ENCODE measurements at regions not wholly inside any gene's neighbourhood (a gene's known extent, or its start where the extent isn't known, plus 50 kb on each side); places are given as distances from the start of the nearest gene placed in this dataset.

DNA sequence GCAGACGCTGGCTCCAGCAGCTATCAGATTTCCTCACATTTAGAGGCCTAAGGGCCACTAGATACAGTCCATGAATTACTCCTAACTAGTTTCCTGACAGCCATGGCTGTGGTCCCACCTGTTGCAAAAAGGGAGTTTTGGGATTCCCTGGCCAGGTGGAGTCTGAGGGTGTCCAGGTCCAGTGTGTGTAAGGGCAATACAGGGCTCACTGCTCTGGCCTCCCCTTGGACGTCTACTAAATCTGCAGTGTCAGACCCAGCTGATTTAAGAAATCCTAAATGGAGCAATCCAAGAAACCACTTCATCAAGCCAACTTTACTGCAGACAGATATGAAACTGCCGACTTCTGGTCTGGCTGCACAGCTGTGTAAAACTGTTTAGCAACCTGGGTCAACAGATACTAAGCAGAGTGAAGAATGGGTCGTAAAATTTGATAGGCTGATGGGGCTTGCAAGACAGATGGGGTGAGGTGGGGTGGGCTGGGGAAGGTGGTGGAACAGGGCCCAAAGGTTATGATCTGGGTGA, 116.4 kb downstream of the GADD45G start (continued):
- no peak for TF ChIP-seq ZBTB11 (CRISPR knock-in tag; IDR thresholded peaks at IDR 0.05)

DNA sequence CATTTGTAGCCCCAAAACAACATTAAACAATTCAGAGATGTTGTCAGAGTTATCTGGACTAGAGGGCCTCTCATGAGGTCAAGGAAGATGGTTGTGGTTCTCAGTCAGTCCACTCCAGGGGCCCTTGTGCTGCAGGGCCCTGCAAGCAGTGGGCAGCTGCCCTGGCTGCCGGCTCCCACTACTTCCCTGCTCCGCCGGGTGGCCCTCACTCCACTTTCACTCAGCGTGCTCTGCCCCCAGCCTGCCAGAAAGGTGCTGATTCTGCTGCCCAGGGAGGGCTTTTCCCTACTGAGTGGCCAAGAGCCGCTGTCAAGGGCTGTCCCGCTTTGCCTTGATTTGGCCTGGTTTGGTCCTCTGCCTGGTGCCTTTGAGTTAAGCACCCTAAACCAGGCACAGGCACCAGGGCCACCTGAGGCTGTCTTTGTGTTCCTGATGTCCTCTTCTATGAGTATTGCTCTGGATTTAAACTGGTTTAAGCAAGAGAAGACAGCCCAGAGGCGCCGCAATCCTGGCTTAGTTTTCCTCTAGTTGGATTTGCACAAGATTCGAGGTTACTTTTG, 117.2 kb downstream of the GADD45G start:
- in situ Hi-C loops (cut with MboI): no loop called here
- no peaks in the 10 kb centered on the region for H3K27me3 ChIP-seq (replicated peaks in 1 of 2; ENCODE audit: control insufficient read depth in 2 of 2, insufficient read depth in 2 of 2, low read length in 1 of 2)
- TF ChIP-seq CHD1 (IDR thresholded peaks at IDR 0.05; ENCODE audit: low read depth, low read length) (no peak), RB1 (IDR thresholded peaks at IDR 0.05; ENCODE audit: borderline replicate concordance) (no peak), BCL11A (IDR thresholded peaks at IDR 0.05; ENCODE audit: low read depth, low read length) (no peak), CREM (IDR thresholded peaks at IDR 0.05; ENCODE audit: low read depth) (no peak), FOXK2 (IDR thresholded peaks at IDR 0.05) (no peak)
- TF ChIP-seq, protein P1, sequence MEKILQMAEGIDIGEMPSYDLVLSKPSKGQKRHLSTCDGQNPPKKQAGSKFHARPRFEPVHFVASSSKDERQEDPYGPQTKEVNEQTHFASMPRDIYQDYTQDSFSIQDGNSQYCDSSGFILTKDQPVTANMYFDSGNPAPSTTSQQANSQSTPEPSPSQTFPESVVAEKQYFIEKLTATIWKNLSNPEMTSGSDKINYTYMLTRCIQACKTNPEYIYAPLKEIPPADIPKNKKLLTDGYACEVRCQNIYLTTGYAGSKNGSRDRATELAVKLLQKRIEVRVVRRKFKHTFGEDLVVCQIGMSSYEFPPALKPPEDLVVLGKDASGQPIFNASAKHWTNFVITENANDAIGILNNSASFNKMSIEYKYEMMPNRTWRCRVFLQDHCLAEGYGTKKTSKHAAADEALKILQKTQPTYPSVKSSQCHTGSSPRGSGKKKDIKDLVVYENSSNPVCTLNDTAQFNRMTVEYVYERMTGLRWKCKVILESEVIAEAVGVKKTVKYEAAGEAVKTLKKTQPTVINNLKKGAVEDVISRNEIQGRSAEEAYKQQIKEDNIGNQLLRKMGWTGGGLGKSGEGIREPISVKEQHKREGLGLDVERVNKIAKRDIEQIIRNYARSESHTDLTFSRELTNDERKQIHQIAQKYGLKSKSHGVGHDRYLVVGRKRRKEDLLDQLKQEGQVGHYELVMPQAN (conservative IDR thresholded peaks at IDR 0.05): no peak
- no peaks in the 10 kb centered on the region for H3K79me2 ChIP-seq (ENCODE audit: control insufficient read depth, insufficient read depth, low read length)
- no peaks in the 10 kb centered on the region for H3K36me3 ChIP-seq (ENCODE audit: control insufficient read depth in 2 of 2, insufficient read depth in 2 of 2, low read length in 1 of 2)
- 73% methylated on average over 9 of the region's 9 CpGs for WGBS (ENCODE audit: insufficient coverage, insufficient replicate concordance, low lambda C conversion rate, missing lambda C conversion rate)
- no peaks in the 10 kb centered on the region for H3K4me1 ChIP-seq (ENCODE audit: control insufficient read depth, insufficient read depth, low read length)
- no peak overlapping the region for H3K9ac ChIP-seq (ENCODE audit: control insufficient read depth, insufficient read depth, low read length)
- SMC1A ChIA-PET (ENCODE audit: uncharacterized antibody, unreplicated experiment): no interaction called here
- H2AFZ ChIP-seq (ENCODE audit: control insufficient read depth, low read depth, low read length): no peak overlapping the region
- H3K27ac ChIP-seq (ENCODE audit: control insufficient read depth, insufficient read depth): no peak overlapping the region
- H3K9me3 ChIP-seq (replicated peaks; ENCODE audit: control insufficient read depth, insufficient read depth, low read length): peaks cover 2% of the 10 kb centered on the region; the same call in 2 of the 3 replicates
- FAIRE-seq (no peak), ATAC-seq (no peak), DNase-seq (ENCODE audit: low read depth, low spot score) (no peak)
- CTCF ChIA-PET: no interaction called here
- POLR2A ChIA-PET: no interaction called here
- no peaks in the 10 kb centered on the region for H4K20me1 ChIP-seq (ENCODE audit: control insufficient read depth, insufficient read depth)
- no TSS peak for BruUV-seq (replicated peaks)
- H3K4me3 ChIP-seq: no peak overlapping the region
- H3K4me2 ChIP-seq (ENCODE audit: control insufficient read depth, insufficient read depth): no peak overlapping the region
- RAD21 ChIA-PET (ENCODE audit: unreplicated experiment): interaction anchor here (1.0 kb wide), 1 partner anchor 15 kb away, joined by 3 read pairs; no protein-coding TSS in a partner anchor
- intact Hi-C loops (cut with micrococcal nuclease; ENCODE audit: unreplicated experiment): no loop called here
